K562 (cell line): ENCODE measurements at regions not wholly inside any gene's neighbourhood (a gene's known extent, or its start where the extent isn't known, plus 50 kb on each side); places are given as distances from the start of the nearest gene placed in this dataset.

Experiments used
- ATAC-seq: fragments of 200-7000 bp; cut with Tn5 transposase; 3 replicates; pipeline ENCODE4 v1.9.1; 2020; ENCODE audit warnings: moderate library complexity
- BruUV-seq: library from RNA; stranded (reverse); fragments of 400-500 nt; replicated peaks from 2 replicates; lab custom pipeline; 2021; lab: Mats Ljungman, UMichigan
- CTCF ChIA-PET: fragments of 300-600 bp; formaldehyde crosslinking; extraction: SDS; loops from one replicate; lab custom pipeline; 2021; ENCODE audit warnings: low intra/inter-chr PET ratio; lab: Yijun Ruan, JAX
- POLR2A ChIA-PET: fragments of 300-600, 350-650 bp; sonication (Branson Sonifier 250); formaldehyde crosslinking; extraction: SDS; loops from one replicate; lab custom pipeline; 2021; ENCODE audit warnings: antibody characterized with exemption, inconsistent platforms; lab: Yijun Ruan, JAX
- DNase-seq, 4 experiments: peaks; one replicate each; pipeline versions ENCODE4 v3.0.0 to v3.0.0-alpha.2; 2011 to 2018; ENCODE audit warnings: low spot score in 3 of 4, mixed read lengths in 3 of 4; ENCODE audit errors: extremely low read depth in 1 of 4
- FAIRE-seq: peaks from 2 replicates; lab custom pipeline; 2011; peaks lifted over from hg19 to GRCh38; lab: Jason Lieb, UNC
- H2AFZ ChIP-seq: 2 replicates; pipeline ENCODE4 v1.6.0; 2011; ENCODE audit warnings: low read depth, low read length, control low read depth, inconsistent platforms
- H3K27ac ChIP-seq: fragments of 200-600 bp; 3 replicates; pipeline ENCODE4 v1.8.0; 2011; ENCODE audit warnings: low read depth, mild to moderate bottlenecking, control low read depth, inconsistent platforms, low read length, moderate library complexity, mixed read lengths; ENCODE audit errors: extremely low read depth
- H3K27me3 ChIP-seq, 2 experiments: fragments of 300-600 bp in 1 of 2; 2 replicates in 1 of 2; 3 replicates in 1 of 2; pipeline versions ENCODE4 v1.6.0 to v1.8.0; 2011; ENCODE audit warnings: inconsistent platforms in 2 of 2, low read length in 2 of 2, mild to moderate bottlenecking in 1 of 2, mixed read lengths in 1 of 2, moderate library complexity in 1 of 2; ENCODE audit not compliant: control insufficient read depth in 2 of 2, insufficient read depth in 2 of 2
- H3K36me3 ChIP-seq: fragments of 300-600 bp; 3 replicates; pipeline ENCODE4 v1.8.0; 2011; ENCODE audit warnings: mild to moderate bottlenecking, low read length, inconsistent platforms; ENCODE audit not compliant: control insufficient read depth, insufficient read depth
- H3K4me1 ChIP-seq, 2 experiments: fragments of 200-600 bp in 1 of 2; replicated peaks in 1 of 2; 2 replicates in 1 of 2; 3 replicates in 1 of 2; pipeline versions ENCODE4 v1.5.1 to v1.8.0; 2011; ENCODE audit warnings: inconsistent platforms in 2 of 2, low read length in 2 of 2, mild to moderate bottlenecking in 1 of 2, mixed read lengths in 1 of 2, moderate library complexity in 1 of 2; ENCODE audit not compliant: control insufficient read depth in 2 of 2, insufficient read depth in 2 of 2
- H3K4me2 ChIP-seq: 2 replicates; pipeline ENCODE4 v1.6.1; 2011; ENCODE audit warnings: low read length, control low read depth, inconsistent platforms, mixed read lengths; ENCODE audit not compliant: insufficient read depth
- H3K4me3 ChIP-seq: fragments of 200-600 bp; sonication (generic), shearing (Covaris generic); 2 replicates; pipeline ENCODE4 v1.5.1; 2016; ENCODE audit warnings: control low read depth, inconsistent platforms
- H3K79me2 ChIP-seq: fragments of 200-600 bp; 3 replicates; pipeline ENCODE4 v1.8.0; 2011; ENCODE audit warnings: low read length, inconsistent platforms; ENCODE audit not compliant: control insufficient read depth, insufficient read depth
- H3K9ac ChIP-seq, 2 experiments: 2 replicates each; pipeline versions ENCODE4 v1.6.0 to v1.6.1; 2011; ENCODE audit warnings: low read depth in 2 of 2, low read length in 2 of 2, control low read depth in 1 of 2, inconsistent platforms in 1 of 2, mild to moderate bottlenecking in 1 of 2, mixed read lengths in 1 of 2; ENCODE audit not compliant: insufficient read depth in 1 of 2
- H3K9me1 ChIP-seq: one replicate; pipeline ENCODE4 v1.6.0; 2011; ENCODE audit warnings: inconsistent platforms, mild to moderate bottlenecking, low read length, moderate library complexity; ENCODE audit not compliant: control insufficient read depth, insufficient read depth
- H3K9me3 ChIP-seq: replicated peaks from 2 replicates; pipeline ENCODE4 v1.5.1; 2011; ENCODE audit warnings: low read depth, low read length, inconsistent platforms; ENCODE audit not compliant: control insufficient read depth, insufficient read depth
- H4K20me1 ChIP-seq: replicated peaks from 2 replicates; pipeline ENCODE4 v1.6.1; 2011; ENCODE audit warnings: low read length, inconsistent platforms, mixed read lengths; ENCODE audit not compliant: control insufficient read depth, insufficient read depth
- ATF1 ChIP-seq, 2 experiments: fragments of 450-650 bp in 1 of 2; IDR thresholded peaks; 2 replicates each; pipeline ENCODE4 v1.6.1; 2016; ENCODE audit warnings: missing compliant biosample characterization in 1 of 2, missing genetic modification characterization in 1 of 2
- HDAC3 ChIP-seq: fragments of 450-650 bp; IDR thresholded peaks from 2 replicates; pipeline ENCODE4 v1.6.1; 2018; ENCODE audit warnings: borderline replicate concordance, mild to moderate bottlenecking, moderate library complexity; ENCODE audit not compliant: partially characterized antibody
- HEY1 ChIP-seq: fragments of 250-450 bp; sonication (Bioruptor Pico); IDR thresholded peaks from 2 replicates; pipeline ENCODE4 v1.5.0; 2020; ENCODE audit warnings: mild to moderate bottlenecking, moderate library complexity, borderline replicate concordance
- HINFP ChIP-seq: fragments of 450-650 bp; conservative IDR thresholded peaks from 2 replicates; pipeline ENCODE4 v1.6.1; 2016; ENCODE audit warnings: missing genetic modification characterization, low read depth, mild to moderate bottlenecking, control low read depth, missing compliant biosample characterization
- NFIX ChIP-seq: fragments of 250-450 bp; sonication (Bioruptor Pico); IDR thresholded peaks from 2 replicates; pipeline ENCODE4 v1.4.0; 2020; ENCODE audit warnings: low read depth, mild to moderate bottlenecking, moderate library complexity
- SMC3 ChIP-seq: conservative IDR thresholded peaks from 2 replicates; pipeline ENCODE4 v1.6.1; 2011; ENCODE audit warnings: low read depth, low read length, improper control_type of control experiment; ENCODE audit not compliant: insufficient read depth
- U2AF1 ChIP-seq: fragments of 200-400 bp; formaldehyde crosslinking; optimal IDR thresholded peaks from 2 replicates; pipeline ENCODE3; 2017; ENCODE audit warnings: mild to moderate bottlenecking, low read depth, low read length, moderate library complexity
- ZBTB9 ChIP-seq: fragments of 450-650 bp; formaldehyde crosslinking; IDR thresholded peaks from 2 replicates; pipeline ENCODE4 v1.4.0; 2020; ENCODE audit warnings: mild to moderate bottlenecking, moderate library complexity
- ZNF263 ChIP-seq: sonication (generic); formaldehyde crosslinking; IDR thresholded peaks from 2 replicates; pipeline ENCODE4 v1.8.0; 2022; ENCODE audit warnings: mild to moderate bottlenecking, missing genetic modification reagents, borderline replicate concordance
- ZNF280B ChIP-seq: fragments of 250-450 bp; sonication (Bioruptor Pico); IDR thresholded peaks from 2 replicates; pipeline ENCODE4 v1.5.1; 2021; ENCODE audit warnings: mild to moderate bottlenecking
- WGBS: fragments of 100-300 bp; shearing (Covaris generic); methylation state at CpG from one replicate; pipeline ENCODE4 v1.1.6; 2016; ENCODE audit warnings: low coverage, mixed read lengths; ENCODE audit not compliant: insufficient coverage; ENCODE audit errors: missing lambda C conversion rate; 5-methylcytosine and 5-hydroxymethylcytosine counted together
- in situ Hi-C: fragments of 300-500 bp; cut with MboI; formaldehyde crosslinking; loops from 4 replicates; pipeline ENCODE4 v1.15.0; 2018; ENCODE audit warnings: inconsistent platforms, mixed read lengths
- intact Hi-C: fragments of 100-400 bp; cut with micrococcal nuclease; formaldehyde crosslinking; loops from 2 replicates; pipeline ENCODE4 v1.14.2; 2022
- TF ChIP-seq, protein P1 (sequence below), 2 experiments: IDR thresholded peaks; 2 replicates each; pipeline ENCODE4 v1.6.1; 2011; ENCODE audit warnings: borderline replicate concordance in 1 of 2, control low read depth in 1 of 2, low read depth in 1 of 2, low read length in 1 of 2, mild to moderate bottlenecking in 1 of 2, mixed read lengths in 1 of 2, moderate library complexity in 1 of 2; ENCODE audit not compliant: insufficient read depth in 1 of 2, insufficient read length in 1 of 2, poor library complexity in 1 of 2, severe bottlenecking in 1 of 2; ENCODE audit errors: extremely low read depth in 1 of 2
- TF ChIP-seq, protein P2 (sequence below): sonication (generic); formaldehyde crosslinking; IDR thresholded peaks from 2 replicates; pipeline ENCODE4 v1.9.0; 2022; ENCODE audit warnings: mild to moderate bottlenecking, missing genetic modification reagents
- TF ChIP-seq, protein P3 (sequence below): fragments of 450-650 bp; IDR thresholded peaks from 2 replicates; pipeline ENCODE4 v1.6.1; 2017; ENCODE audit warnings: mild to moderate bottlenecking, moderate library complexity

GRCh38 chrX:9373789-9374188 is 91.1 kb upstream of the TBL1X start (continued):
- TF ChIP-seq, protein P1, sequence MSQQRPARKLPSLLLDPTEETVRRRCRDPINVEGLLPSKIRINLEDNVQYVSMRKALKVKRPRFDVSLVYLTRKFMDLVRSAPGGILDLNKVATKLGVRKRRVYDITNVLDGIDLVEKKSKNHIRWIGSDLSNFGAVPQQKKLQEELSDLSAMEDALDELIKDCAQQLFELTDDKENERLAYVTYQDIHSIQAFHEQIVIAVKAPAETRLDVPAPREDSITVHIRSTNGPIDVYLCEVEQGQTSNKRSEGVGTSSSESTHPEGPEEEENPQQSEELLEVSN (IDR thresholded peaks at IDR 0.05; ENCODE audit: borderline replicate concordance in 1 of 2, extremely low read depth in 1 of 2, insufficient read depth in 1 of 2, insufficient read length in 1 of 2, low read depth in 1 of 2, low read length in 1 of 2, poor library complexity in 1 of 2, severe bottlenecking in 1 of 2) = no peak

GRCh38 chrX:9374555-9374954 is 90.3 kb upstream of the TBL1X start:
- no TSS peak for BruUV-seq
- intact Hi-C loops (no loop called here), in situ Hi-C loops (no loop called here)
- no peak for FAIRE-seq
- no peak for ATAC-seq
- DNase-seq = no peak
- Histone ChIP-seq H3K4me3 (no peak overlapping the region), H3K4me2 (no peak overlapping the region), H3K36me3 (no peaks in the 10 kb centered on the region), H3K27ac (no peak overlapping the region), H4K20me1 (no peaks in the 10 kb centered on the region), H3K27me3 (0 out of 5 replicates have a peak, but pooled peaks cover 0 to 5% of the 10 kb centered on the region in 2 experiments), H3K4me1 (no peaks in the 10 kb centered on the region; a peak in 1 of 5 replicates), H3K79me2 (no peaks in the 10 kb centered on the region), H3K9ac (no peak overlapping the region), H3K9me1 (no peaks in the 10 kb centered on the region), H3K9me3 (no peaks in the 10 kb centered on the region), H2AFZ (no peak overlapping the region)
- CTCF ChIA-PET = no interaction called here
- 26% methylated on average over 5 of the region's 6 CpGs for WGBS
- POLR2A ChIA-PET = no interaction called here
- TF ChIP-seq U2AF1 (no peak), ZNF263 (no peak), SMC3 (no peak), ZBTB9 (CRISPR knock-in tag) (no peak), HEY1 (CRISPR knock-in tag) (no peak), HDAC3 (no peak), ZNF280B (CRISPR knock-in tag) (no peak), ATF1 (CRISPR knock-in tag; IDR thresholded peaks at IDR 0.05) (no peak), ATF1 (tag; IDR thresholded peaks at IDR 0.05) (no peak), NFIX (CRISPR knock-in tag) (no peak), HINFP (tag) (no peak)
- TF ChIP-seq, protein P2, sequence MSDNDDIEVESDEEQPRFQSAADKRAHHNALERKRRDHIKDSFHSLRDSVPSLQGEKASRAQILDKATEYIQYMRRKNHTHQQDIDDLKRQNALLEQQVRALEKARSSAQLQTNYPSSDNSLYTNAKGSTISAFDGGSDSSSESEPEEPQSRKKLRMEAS (CRISPR knock-in tag) = no peak
- TF ChIP-seq, protein P3, sequence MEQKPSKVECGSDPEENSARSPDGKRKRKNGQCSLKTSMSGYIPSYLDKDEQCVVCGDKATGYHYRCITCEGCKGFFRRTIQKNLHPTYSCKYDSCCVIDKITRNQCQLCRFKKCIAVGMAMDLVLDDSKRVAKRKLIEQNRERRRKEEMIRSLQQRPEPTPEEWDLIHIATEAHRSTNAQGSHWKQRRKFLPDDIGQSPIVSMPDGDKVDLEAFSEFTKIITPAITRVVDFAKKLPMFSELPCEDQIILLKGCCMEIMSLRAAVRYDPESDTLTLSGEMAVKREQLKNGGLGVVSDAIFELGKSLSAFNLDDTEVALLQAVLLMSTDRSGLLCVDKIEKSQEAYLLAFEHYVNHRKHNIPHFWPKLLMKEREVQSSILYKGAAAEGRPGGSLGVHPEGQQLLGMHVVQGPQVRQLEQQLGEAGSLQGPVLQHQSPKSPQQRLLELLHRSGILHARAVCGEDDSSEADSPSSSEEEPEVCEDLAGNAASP = no peak
